Right lobe of liver (tissue), 4 donors: ENCODE measurements at regions not wholly inside any gene's neighbourhood (a gene's known extent, or its start where the extent isn't known, plus 50 kb on each side); places are given as distances from the start of the nearest gene placed in this dataset.

ENCODE experiments used
- POLR2A ChIP-seq: fragments of 450-650 bp; IDR thresholded peaks from one replicate; pipeline ENCODE4 v1.6.1; 2017; ENCODE audit warnings: antibody characterized with exemption, mild to moderate bottlenecking
- TF ChIP-seq, protein P1 (sequence below), 4 donors: fragments of 200-600 bp in 3 of 4; fragments of 450-650 bp in 1 of 4; IDR thresholded peaks; one replicate each; pipeline versions ENCODE4 v1.5.1 to v1.8.0; 2016 to 2022; ENCODE audit warnings: antibody characterized with exemption in 4 of 4, mild to moderate bottlenecking in 2 of 4
- donor health status: DM: no; HTN: no; CAD: no.
- donor health status: DM: no; HTN: no; CAD: no.
- donor health status: DM: no; HTN: yes; CAD: no.

DNA sequence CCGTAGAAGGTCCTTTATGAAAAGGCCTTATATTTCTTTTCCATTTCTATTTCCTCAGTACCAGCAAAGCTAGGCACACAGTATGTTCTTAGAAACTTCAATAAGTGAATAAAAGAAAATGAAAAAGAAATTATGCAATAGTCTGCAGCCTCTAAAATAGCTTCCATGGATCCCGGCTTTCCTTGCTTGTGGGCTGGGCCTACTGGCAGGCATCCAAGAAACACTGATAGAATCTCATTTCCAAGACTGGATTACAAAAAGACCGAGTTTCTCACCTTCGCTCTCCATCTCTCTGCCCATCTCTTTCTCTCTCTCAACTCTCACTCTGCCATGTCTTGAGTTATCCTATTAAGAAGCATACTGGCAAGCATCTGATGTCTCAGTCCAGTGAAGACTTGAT, 187.5 kb upstream of the FKBP1C start:
- TF ChIP-seq POLR2A = no peak
- TF ChIP-seq, protein P1, sequence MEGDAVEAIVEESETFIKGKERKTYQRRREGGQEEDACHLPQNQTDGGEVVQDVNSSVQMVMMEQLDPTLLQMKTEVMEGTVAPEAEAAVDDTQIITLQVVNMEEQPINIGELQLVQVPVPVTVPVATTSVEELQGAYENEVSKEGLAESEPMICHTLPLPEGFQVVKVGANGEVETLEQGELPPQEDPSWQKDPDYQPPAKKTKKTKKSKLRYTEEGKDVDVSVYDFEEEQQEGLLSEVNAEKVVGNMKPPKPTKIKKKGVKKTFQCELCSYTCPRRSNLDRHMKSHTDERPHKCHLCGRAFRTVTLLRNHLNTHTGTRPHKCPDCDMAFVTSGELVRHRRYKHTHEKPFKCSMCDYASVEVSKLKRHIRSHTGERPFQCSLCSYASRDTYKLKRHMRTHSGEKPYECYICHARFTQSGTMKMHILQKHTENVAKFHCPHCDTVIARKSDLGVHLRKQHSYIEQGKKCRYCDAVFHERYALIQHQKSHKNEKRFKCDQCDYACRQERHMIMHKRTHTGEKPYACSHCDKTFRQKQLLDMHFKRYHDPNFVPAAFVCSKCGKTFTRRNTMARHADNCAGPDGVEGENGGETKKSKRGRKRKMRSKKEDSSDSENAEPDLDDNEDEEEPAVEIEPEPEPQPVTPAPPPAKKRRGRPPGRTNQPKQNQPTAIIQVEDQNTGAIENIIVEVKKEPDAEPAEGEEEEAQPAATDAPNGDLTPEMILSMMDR (IDR thresholded peaks at IDR 0.05) = no peak
